ENCODE measurements at regions not wholly inside any gene's neighbourhood (a gene's known extent, or its start where the extent isn't known, plus 50 kb on each side); places are given as distances from the start of the nearest gene placed in this dataset.
A peak's percentile ranks its signal among the peaks of the same experiment; 100 is the strongest.
"Not testable (repeated sequence)": the region's sequence is repeated elsewhere in the genome, so short reads cannot be mapped to it uniquely, and the experiment has no call there.

GRCh38 chr5:21067724-21068123 lies 1079.7 kb upstream of the CDH18 start:
- no peak for DNase-seq (ENCODE audit: low spot score)

- no peak for DNase-seq (ENCODE audit: low spot score)
Observed at GRCh38 chr5:21063146-21063545, 1075.1 kb upstream of the CDH18 start.

- no peak for DNase-seq (ENCODE audit: low spot score)
Observed at GRCh38 chr5:21058289-21058688, 1070.3 kb upstream of the CDH18 start.

- no peak for DNase-seq (ENCODE audit: low spot score)
Observed at GRCh38 chr5:21051945-21052344, 1063.9 kb upstream of the CDH18 start.

GRCh38 chr5:21049901-21050300 lies 1061.9 kb upstream of the CDH18 start:
- no peak for DNase-seq (ENCODE audit: low spot score)

GRCh38 chr5:21030981-21031380 lies 1043.0 kb upstream of the CDH18 start:
- DNase-seq (ENCODE audit: low spot score) = no peak

- no peak for DNase-seq (ENCODE audit: low spot score)
Observed at GRCh38 chr5:21024966-21025365, 1037.0 kb upstream of the CDH18 start.

- DNase-seq (ENCODE audit: low spot score) = no peak
Observed at GRCh38 chr5:21013237-21013636, 1025.2 kb upstream of the CDH18 start.

GRCh38 chr5:21007781-21008180 lies 1019.8 kb upstream of the CDH18 start:
- no peak for DNase-seq (ENCODE audit: low spot score)

- DNase-seq (ENCODE audit: low spot score) = not testable (repeated sequence)
Observed at GRCh38 chr5:20988933-20989332, 1000.9 kb upstream of the CDH18 start.

GRCh38 chr5:20985754-20986153 lies 997.8 kb upstream of the CDH18 start:
- DNase-seq (ENCODE audit: low spot score) = no peak

GRCh38 chr5:20974426-20974825 lies 986.4 kb upstream of the CDH18 start:
- DNase-seq (ENCODE audit: low spot score) = peak; percentile 43

GRCh38 chr5:20972419-20972925 lies 984.5 kb upstream of the CDH18 start:
- DNase-seq (ENCODE audit: low spot score) = peak; percentile 91

- DNase-seq (ENCODE audit: low spot score) = no peak
Observed at GRCh38 chr5:20959347-20959746, 971.3 kb upstream of the CDH18 start.

GRCh38 chr5:20958641-20959040 lies 970.6 kb upstream of the CDH18 start:
- no peak for DNase-seq (ENCODE audit: low spot score)

GRCh38 chr5:20956134-20956533 lies 968.1 kb upstream of the CDH18 start:
- no peak for DNase-seq (ENCODE audit: low spot score)

- DNase-seq (ENCODE audit: low spot score) = no peak
Observed at GRCh38 chr5:20949636-20950035, 961.6 kb upstream of the CDH18 start.

GRCh38 chr5:20943183-20943971 lies 955.4 kb upstream of the CDH18 start:
- not testable (repeated sequence) for DNase-seq (ENCODE audit: low spot score)

GRCh38 chr5:20942603-20943002 lies 954.6 kb upstream of the CDH18 start:
- DNase-seq (ENCODE audit: low spot score) = not testable (repeated sequence)

GRCh38 chr5:20940786-20941185 lies 952.8 kb upstream of the CDH18 start:
- not testable (repeated sequence) for DNase-seq (ENCODE audit: low spot score)

GRCh38 chr5:20890936-20891335 lies 902.9 kb upstream of the CDH18 start:
- DNase-seq (ENCODE audit: low spot score) = not testable (repeated sequence)

GRCh38 chr5:20875726-20876125 lies 887.7 kb upstream of the CDH18 start:
- DNase-seq (ENCODE audit: low spot score) = not testable (repeated sequence)

- DNase-seq (ENCODE audit: low spot score) = not testable (repeated sequence)
Observed at GRCh38 chr5:20865892-20866291, 877.9 kb upstream of the CDH18 start.
